ENCODE measurements at regions not wholly inside any gene's neighbourhood (a gene's known extent, or its start where the extent isn't known, plus 50 kb on each side); places are given as distances from the start of the nearest gene placed in this dataset.

DNA sequence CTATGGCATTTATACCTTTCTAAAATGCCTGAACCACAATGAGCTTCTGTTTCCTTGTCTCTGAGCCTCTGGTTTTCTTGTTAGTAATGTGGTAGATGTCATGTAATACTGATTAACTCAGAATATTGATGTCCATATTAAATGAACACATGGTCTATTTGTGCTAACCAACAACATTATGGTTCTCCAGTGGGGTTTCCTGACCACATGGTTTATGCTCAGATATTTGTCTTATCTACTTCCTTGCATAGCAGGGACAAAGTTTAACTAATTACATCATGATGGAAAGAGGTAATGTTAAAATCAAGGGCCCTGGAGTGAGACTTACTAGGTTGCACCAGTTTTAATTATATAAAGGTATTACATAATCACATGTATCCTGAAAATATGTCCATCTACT lies 62.6 kb upstream of the SCN10A start:
- TF ChIP-seq, protein P1, sequence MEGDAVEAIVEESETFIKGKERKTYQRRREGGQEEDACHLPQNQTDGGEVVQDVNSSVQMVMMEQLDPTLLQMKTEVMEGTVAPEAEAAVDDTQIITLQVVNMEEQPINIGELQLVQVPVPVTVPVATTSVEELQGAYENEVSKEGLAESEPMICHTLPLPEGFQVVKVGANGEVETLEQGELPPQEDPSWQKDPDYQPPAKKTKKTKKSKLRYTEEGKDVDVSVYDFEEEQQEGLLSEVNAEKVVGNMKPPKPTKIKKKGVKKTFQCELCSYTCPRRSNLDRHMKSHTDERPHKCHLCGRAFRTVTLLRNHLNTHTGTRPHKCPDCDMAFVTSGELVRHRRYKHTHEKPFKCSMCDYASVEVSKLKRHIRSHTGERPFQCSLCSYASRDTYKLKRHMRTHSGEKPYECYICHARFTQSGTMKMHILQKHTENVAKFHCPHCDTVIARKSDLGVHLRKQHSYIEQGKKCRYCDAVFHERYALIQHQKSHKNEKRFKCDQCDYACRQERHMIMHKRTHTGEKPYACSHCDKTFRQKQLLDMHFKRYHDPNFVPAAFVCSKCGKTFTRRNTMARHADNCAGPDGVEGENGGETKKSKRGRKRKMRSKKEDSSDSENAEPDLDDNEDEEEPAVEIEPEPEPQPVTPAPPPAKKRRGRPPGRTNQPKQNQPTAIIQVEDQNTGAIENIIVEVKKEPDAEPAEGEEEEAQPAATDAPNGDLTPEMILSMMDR (IDR thresholded peaks at IDR 0.05; ENCODE audit: low read depth, low read length) = no peak
- no peak for TF ChIP-seq EZH2phosphoT487 (IDR thresholded peaks at IDR 0.05; ENCODE audit: low read depth)

All from OCI-LY3 (cell line).